ENCODE measurements at regions not wholly inside any gene's neighbourhood (a gene's known extent, or its start where the extent isn't known, plus 50 kb on each side); places are given as distances from the start of the nearest gene placed in this dataset.

DNA sequence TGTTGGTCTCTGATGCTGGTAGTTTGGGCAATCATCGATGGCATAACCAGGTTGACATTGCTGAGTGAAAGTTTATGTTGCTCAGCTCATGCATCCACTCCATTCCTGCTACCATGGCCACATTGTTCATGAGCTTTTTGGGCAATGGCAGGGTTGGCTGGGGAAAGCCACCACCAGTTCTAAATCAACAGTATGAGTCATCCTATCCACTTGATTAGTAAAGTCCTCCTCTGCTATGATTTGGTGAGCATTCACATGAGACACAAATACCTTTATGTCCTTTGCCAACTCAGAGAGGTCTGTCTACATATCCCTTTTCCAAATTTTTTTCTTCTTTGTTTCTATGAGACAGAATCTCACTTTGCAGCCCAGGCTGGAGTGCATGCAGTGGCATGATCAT is 129.7 kb upstream of the FBN2 start:
- no peak for DNase-seq (ENCODE audit: low spot score in 2 of 2)
- no peak overlapping the region for H3K4me3 ChIP-seq (ENCODE audit: low read depth, poor library complexity, severe bottlenecking)
- intact Hi-C loops (cut with DNase I; ENCODE audit: low total_unique reads) = no loop called here
- TF ChIP-seq, protein P1, sequence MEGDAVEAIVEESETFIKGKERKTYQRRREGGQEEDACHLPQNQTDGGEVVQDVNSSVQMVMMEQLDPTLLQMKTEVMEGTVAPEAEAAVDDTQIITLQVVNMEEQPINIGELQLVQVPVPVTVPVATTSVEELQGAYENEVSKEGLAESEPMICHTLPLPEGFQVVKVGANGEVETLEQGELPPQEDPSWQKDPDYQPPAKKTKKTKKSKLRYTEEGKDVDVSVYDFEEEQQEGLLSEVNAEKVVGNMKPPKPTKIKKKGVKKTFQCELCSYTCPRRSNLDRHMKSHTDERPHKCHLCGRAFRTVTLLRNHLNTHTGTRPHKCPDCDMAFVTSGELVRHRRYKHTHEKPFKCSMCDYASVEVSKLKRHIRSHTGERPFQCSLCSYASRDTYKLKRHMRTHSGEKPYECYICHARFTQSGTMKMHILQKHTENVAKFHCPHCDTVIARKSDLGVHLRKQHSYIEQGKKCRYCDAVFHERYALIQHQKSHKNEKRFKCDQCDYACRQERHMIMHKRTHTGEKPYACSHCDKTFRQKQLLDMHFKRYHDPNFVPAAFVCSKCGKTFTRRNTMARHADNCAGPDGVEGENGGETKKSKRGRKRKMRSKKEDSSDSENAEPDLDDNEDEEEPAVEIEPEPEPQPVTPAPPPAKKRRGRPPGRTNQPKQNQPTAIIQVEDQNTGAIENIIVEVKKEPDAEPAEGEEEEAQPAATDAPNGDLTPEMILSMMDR (IDR thresholded peaks at IDR 0.05) = no peak
- 94 to 100% methylated on average over 1 of the region's 1 CpG for WGBS, 2 donors

DNA sequence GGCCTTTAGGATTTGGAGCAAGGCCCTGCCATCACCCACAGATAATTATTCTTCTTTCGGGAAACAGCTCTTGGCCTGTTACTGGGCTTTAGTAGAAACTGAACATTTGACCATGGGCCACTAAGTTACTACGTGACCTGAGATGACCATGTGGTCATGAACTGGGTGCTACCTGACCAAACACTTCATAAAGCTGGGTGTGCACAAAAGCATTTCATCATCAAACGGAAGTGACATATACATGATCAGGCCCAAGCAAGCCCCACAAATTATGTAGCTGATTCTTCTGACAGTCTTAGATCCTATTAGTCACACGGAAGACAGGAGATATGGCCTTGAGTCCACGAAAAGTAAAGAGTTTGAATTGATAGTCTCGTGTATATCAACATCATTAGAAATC is 130.9 kb upstream of the FBN2 start:
- intact Hi-C loops (cut with DNase I; ENCODE audit: low total_unique reads) = no loop called here
- H3K4me3 ChIP-seq (ENCODE audit: low read depth, poor library complexity, severe bottlenecking) = no peak overlapping the region
- WGBS, 2 donors = 90 to 92% methylated on average over 6 of the region's 6 CpGs
- no peak for DNase-seq (ENCODE audit: low spot score in 2 of 2)
- TF ChIP-seq, protein P1 (IDR thresholded peaks at IDR 0.05) = no peak
- no peak for TF ChIP-seq POLR2A (IDR thresholded peaks at IDR 0.05)

GRCh38 chr5:128669803-128670202 is 131.8 kb upstream of the FBN2 start:
- TF ChIP-seq, protein P1 (IDR thresholded peaks at IDR 0.05) = no peak
- TF ChIP-seq POLR2A (IDR thresholded peaks at IDR 0.05) = no peak
- intact Hi-C loops (cut with DNase I; ENCODE audit: low total_unique reads) = no loop called here
- WGBS, 2 donors = 80 to 82% methylated on average over 2 of the region's 2 CpGs
- H3K4me3 ChIP-seq (ENCODE audit: low read depth, poor library complexity, severe bottlenecking) = no peak overlapping the region
- DNase-seq (ENCODE audit: low spot score in 2 of 2) = no peak

- DNase-seq (ENCODE audit: low spot score in 2 of 2) = no peak
- no peak overlapping the region for H3K4me3 ChIP-seq (ENCODE audit: low read depth, poor library complexity, severe bottlenecking)
- intact Hi-C loops (cut with DNase I; ENCODE audit: low total_unique reads) = no loop called here
- WGBS, 2 donors = 15 to 16% methylated on average over 2 of the region's 2 CpGs
- TF ChIP-seq, protein P1 (IDR thresholded peaks at IDR 0.05) = no peak
- no peak for TF ChIP-seq POLR2A (IDR thresholded peaks at IDR 0.05)
These were observed 133.9 kb upstream of the FBN2 start for GRCh38 chr5:128671943-128672342.

DNA sequence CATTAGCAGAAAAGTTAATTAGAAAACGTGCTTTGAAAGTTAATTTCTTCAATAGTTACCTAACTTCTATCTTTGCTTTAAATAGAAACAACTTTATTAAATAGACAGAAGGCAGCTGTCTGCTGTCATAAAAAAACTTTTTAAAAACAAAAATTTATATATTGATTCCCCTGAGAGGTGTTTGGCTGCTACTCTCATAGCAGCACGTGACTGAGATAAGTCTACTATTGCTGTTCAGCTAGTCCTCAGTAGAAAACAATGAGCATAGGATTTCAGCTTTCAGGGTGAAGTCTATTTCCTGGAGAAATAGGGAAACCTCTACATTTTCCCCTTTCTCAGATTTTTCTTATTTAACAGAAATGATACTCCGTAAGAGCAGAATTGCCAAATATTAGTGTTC is 135.0 kb upstream of the FBN2 start:
- intact Hi-C loops (cut with DNase I; ENCODE audit: low total_unique reads) = no loop called here
- TF ChIP-seq, protein P1 (IDR thresholded peaks at IDR 0.05) = no peak
- TF ChIP-seq POLR2A (IDR thresholded peaks at IDR 0.05) = no peak
- H3K4me3 ChIP-seq (ENCODE audit: low read depth, poor library complexity, severe bottlenecking) = no peak overlapping the region
- no peak for DNase-seq (ENCODE audit: low spot score in 2 of 2)
- 44 to 46% methylated on average over 3 of the region's 3 CpGs for WGBS, 2 donors

- no peak overlapping the region for H3K4me3 ChIP-seq (ENCODE audit: low read depth, poor library complexity, severe bottlenecking)
- 56% methylated on average over 1 of the region's 1 CpG for WGBS, 2 donors
- TF ChIP-seq POLR2A (IDR thresholded peaks at IDR 0.05) = no peak
- TF ChIP-seq, protein P1 (IDR thresholded peaks at IDR 0.05) = no peak
- intact Hi-C loops (cut with DNase I; ENCODE audit: low total_unique reads) = no loop called here
- DNase-seq (ENCODE audit: low spot score in 2 of 2) = no peak
These were observed 135.4 kb upstream of the FBN2 start for GRCh38 chr5:128673411-128673957.
